Activated naive CD4-positive, alpha-beta T cell treated with anti-CD3 and anti-CD28 coated beads, Interleukin-2, amount 50 U/mL, for 16 hours (primary cell): ENCODE measurements at regions not wholly inside any gene's neighbourhood (a gene's known extent, or its start where the extent isn't known, plus 50 kb on each side); places are given as distances from the start of the nearest gene placed in this dataset.
"Not testable (repeated sequence)": the region's sequence is repeated elsewhere in the genome, so short reads cannot be mapped to it uniquely, and the experiment has no call there.

Experiments
- DNase-seq: peaks from one replicate; pipeline ENCODE4 v3.0.0-alpha.2; 2020

- no peak for DNase-seq
Measured at GRCh38 chr12:75827061-75827460, 204.5 kb downstream of the PHLDA1 start.

GRCh38 chr12:75825686-75826085 is 205.9 kb downstream of the PHLDA1 start:
- no peak for DNase-seq

- DNase-seq = no peak
Measured at GRCh38 chr12:75823475-75823874, 208.1 kb downstream of the PHLDA1 start.

- DNase-seq = no peak
Measured at GRCh38 chr12:75822416-75822815, 209.2 kb downstream of the PHLDA1 start.

- DNase-seq = no peak
Measured at GRCh38 chr12:75820848-75821578, 210.6 kb downstream of the PHLDA1 start.

- no peak for DNase-seq
Measured at GRCh38 chr12:75820071-75820470, 211.5 kb downstream of the PHLDA1 start.

GRCh38 chr12:75819512-75819911 is 212.1 kb downstream of the PHLDA1 start:
- DNase-seq = no peak

GRCh38 chr12:75818863-75819262 is 212.7 kb downstream of the PHLDA1 start:
- no peak for DNase-seq

- no peak for DNase-seq
Measured at GRCh38 chr12:75816897-75817296, 214.7 kb downstream of the PHLDA1 start.

- DNase-seq = no peak
Measured at GRCh38 chr12:75815756-75816155, 215.8 kb downstream of the PHLDA1 start.

- no peak for DNase-seq
Measured at GRCh38 chr12:75814851-75815754, 216.5 kb downstream of the PHLDA1 start.

- no peak for DNase-seq
Measured at GRCh38 chr12:75813072-75813471, 218.5 kb downstream of the PHLDA1 start.

- DNase-seq = no peak
Measured at GRCh38 chr12:75812271-75813018, 219.1 kb downstream of the PHLDA1 start.

GRCh38 chr12:75809746-75810145 is 221.8 kb downstream of the PHLDA1 start:
- no peak for DNase-seq

GRCh38 chr12:75807494-75807893 is 224.1 kb downstream of the PHLDA1 start:
- DNase-seq = no peak

- no peak for DNase-seq
Measured at GRCh38 chr12:75805905-75806304, 225.7 kb downstream of the PHLDA1 start.

- DNase-seq = no peak
Measured at GRCh38 chr12:75805320-75805719, 226.3 kb downstream of the PHLDA1 start.

GRCh38 chr12:75798136-75798926 is 233.2 kb downstream of the PHLDA1 start:
- DNase-seq = no peak

GRCh38 chr12:75795125-75795524 is 236.5 kb downstream of the PHLDA1 start:
- no peak for DNase-seq

GRCh38 chr12:75792687-75793086 is 238.9 kb downstream of the PHLDA1 start:
- DNase-seq = no peak

GRCh38 chr12:75790219-75790618 is 241.4 kb downstream of the PHLDA1 start:
- no peak for DNase-seq

- not testable (repeated sequence) for DNase-seq
Measured at GRCh38 chr12:75787146-75787545, 244.4 kb downstream of the PHLDA1 start.

GRCh38 chr12:75786070-75786469 is 245.5 kb downstream of the PHLDA1 start:
- DNase-seq = no peak
